Activated CD4-positive, alpha-beta T cell treated with anti-CD3 and anti-CD28 coated beads, Interleukin-10, Interleukin-2, amounts not matched to agents 100 ng/mL and 50 ng/mL, durations not matched to agents 16 hours and 8 hours (primary cell): ENCODE measurements at regions not wholly inside any gene's neighbourhood (a gene's known extent, or its start where the extent isn't known, plus 50 kb on each side); places are given as distances from the start of the nearest gene placed in this dataset.
"Not testable (repeated sequence)": the region's sequence is repeated elsewhere in the genome, so short reads cannot be mapped to it uniquely, and the experiment has no call there.

Source experiments
- DNase-seq: peaks from one replicate; pipeline ENCODE4 v3.0.0-alpha.2; 2020

DNA sequence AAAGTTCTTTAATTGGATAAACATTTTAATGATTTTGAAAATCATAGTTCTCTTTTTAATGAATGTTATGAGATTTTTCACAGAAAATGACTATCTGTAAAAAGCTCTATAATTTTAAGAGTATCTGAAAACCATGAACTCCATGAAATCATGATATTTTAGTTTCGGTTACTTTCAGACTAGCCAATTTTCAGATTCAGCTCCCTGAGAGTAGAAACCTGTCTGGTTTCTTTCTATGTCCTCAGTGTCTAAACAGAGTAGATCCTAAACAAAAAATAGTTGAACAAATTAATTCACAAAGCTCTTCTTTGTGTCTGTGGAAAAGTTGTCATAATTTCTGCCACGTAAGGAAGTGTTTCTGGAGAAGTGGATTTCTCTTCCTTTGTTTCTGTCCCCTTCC lies 1247.7 kb downstream of the NSUN3 start:
- DNase-seq = no peak

DNA sequence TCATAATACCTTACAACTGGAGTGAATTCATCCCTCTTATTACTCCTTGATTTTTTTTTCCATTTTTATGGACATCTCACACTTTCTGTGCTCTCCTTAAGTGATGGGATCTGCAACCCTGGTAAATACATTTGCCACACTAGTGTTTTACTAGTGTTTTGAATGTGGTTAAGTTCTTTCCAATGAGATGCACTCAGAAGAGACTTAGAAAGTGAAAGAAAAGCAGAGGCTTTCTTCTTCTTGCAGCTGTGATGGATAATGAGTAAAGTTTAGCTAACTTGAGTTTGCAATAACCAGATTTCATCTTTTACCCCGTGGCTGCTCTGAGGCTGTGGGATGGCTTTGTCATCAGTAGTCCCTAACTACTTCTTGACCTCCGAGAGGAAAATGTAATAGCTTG lies 1248.4 kb downstream of the NSUN3 start:
- no peak for DNase-seq

DNA sequence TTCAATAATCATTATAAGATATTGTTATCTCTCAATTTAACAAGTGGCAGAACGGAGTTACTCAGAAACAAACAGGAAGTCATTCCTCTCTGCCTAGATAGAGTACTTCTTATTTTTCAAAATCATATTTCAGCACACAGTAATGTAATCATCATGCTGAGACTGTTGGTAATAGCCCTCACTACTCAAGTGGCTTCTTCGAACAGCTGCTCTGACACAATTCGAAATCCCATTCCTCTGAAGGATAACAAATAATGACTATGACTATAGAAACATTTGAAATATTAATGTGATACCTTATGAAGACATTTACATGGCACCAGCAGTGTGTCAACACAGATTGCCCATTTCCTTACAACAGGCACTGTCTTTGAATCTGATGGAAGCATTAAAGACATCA lies 1249.8 kb downstream of the NSUN3 start:
- no peak for DNase-seq

DNA sequence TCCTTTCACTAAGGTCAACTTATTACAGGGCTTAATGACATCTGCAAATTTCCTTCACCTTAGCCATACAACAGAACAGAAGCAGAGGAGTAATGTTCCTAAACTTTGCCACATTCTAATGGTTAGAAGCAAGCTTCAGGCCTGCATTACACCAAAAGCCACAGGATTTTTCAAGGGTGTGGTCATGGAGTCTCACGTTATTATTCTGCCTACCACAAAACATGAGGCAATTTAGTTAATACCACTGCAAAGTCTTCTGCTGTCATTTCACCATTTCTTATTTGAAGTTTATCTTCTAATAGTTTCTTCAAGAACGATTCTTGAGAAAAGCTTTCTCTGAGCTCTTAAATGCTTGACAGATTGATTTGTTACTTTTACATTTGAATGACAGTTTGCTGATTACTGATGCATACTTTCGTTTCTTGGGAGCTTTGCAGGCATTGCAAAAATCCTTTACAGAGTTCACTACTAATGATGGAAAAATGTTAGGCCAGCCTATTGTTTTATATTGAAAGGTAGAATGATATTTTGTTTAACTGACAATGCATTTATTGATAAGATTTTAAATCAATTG lies 1257.1 kb downstream of the NSUN3 start:
- no peak for DNase-seq

DNA sequence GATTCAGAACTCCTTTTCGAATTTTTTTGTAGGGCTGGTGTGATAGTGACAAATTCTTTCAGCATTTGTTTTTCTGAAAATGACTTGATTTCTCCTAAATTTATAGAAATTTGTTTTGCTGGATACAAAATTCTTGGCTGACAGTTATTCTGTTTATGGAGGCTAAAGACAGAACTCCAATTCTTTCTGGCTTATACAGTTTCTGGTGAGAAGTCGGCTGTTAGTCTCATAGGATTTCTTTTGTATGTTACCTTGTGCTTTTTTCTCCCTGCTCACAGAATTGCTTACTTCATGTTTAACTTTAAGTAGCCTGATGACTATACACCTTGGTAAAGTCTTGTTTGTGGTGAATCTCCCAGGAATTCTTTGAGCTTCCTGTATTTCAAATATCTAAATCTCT lies 1264.6 kb downstream of the NSUN3 start:
- DNase-seq = no peak

DNA sequence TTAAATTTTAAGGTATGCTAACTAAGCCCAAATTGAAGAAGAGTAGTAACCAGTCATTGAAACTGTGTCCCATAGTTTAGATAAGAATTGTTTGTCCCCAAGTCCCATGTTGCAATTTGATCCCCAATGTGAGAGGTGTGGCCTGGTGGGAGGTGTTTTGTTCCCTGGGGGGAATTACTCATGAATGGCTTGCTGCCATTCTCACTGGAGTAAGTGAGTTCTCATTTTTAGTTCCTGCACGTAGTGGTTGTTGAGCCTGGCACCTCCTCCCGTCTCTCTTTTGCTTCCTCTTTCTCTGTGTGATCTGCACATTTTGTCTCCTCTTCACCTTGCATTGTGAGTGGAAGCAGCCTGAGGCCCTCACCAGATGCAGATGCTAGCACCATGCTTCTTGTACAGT lies 1271.0 kb downstream of the NSUN3 start:
- DNase-seq = no peak

DNA sequence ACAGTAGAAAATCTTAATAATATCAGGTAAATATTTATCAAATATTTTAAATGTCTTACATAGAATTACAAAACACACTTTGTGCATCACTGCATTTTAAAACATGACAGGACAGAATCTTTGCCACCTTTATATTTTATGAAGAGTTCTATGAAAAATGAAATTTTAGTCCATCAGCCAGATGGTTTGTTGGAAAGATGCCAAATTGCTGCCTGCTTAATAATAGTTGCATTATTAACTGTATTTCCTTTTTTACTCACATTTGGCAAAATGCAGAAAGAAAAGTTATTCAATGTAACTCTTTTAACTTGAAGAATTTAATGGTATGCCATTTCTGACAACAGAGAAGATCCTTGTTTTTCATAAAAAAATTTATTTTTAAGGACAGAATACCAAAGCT lies 1271.6 kb downstream of the NSUN3 start:
- DNase-seq = no peak

DNA sequence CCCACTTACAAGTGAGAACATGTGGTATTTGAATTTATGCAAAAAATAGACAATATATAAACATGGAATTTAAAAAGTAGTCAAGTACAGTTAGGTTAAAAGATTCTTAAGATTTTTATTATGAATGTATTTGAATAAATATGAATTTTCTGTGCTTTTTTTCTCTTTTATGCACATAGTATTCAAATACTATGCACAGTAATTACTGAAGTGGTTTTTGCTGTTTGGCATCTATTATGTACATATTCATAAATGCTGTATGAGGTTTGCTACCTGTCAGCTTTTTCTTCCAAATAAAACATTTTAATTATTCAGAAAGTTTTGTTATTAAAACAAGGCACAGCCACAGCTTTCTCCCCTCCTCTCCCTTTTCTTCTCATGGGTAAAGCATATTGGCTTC lies 1272.7 kb downstream of the NSUN3 start:
- DNase-seq = no peak

DNA sequence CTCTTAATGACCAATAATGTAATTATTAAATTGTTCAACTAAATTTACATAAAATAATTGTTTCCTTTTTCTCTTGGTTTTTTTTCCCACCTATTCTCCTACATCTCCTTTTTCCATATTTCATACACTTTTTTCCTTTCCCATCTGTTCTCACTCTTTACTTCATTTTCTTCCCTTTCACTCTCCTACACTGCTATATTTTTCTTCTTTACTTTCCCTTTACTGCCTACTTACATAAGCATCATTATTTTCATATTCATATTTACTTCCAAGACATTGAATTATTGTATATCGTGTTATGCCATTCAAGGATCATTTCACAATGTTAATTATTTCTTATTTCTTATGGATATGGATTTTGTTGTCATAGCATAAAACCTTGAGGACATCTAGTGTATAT lies 1275.6 kb downstream of the NSUN3 start:
- DNase-seq = no peak

DNA sequence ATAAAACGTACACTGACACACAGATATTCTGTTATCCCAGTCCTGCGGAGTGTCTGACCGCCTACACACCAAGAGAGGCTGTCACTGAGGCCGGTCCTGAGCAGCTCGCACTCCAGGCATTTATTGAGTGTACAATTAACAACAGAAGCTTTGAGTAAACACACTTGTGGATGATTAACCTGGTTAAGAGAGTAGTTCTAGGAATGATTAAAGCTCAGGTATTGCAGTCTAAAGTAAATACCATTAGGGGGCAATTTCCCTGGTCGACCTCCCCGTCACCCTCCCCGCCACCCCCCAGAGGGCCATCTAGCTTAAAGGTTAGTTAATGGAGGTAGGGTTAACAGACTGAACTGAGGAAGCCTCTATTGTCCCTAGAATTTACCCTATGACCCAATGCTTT lies 1278.5 kb downstream of the NSUN3 start:
- no peak for DNase-seq

DNA sequence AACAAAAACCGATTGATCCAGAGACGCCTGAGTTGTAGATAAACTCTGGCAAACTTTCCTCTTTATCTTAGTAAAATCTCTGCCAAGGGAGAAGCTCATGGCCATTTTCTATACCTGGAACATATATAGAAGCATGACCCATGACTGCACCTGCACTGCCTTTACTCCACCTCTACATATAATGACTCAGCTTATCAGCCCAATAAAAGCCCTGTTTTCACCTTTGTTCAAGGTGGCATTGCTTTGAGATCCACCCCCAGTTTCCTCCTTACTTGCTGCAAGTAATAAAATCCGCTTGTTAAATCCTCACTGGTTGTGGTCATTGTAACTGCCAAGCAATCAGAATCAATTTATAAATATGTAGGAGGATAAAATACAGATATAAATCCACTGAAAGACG lies 1280.4 kb downstream of the NSUN3 start:
- DNase-seq = no peak

DNA sequence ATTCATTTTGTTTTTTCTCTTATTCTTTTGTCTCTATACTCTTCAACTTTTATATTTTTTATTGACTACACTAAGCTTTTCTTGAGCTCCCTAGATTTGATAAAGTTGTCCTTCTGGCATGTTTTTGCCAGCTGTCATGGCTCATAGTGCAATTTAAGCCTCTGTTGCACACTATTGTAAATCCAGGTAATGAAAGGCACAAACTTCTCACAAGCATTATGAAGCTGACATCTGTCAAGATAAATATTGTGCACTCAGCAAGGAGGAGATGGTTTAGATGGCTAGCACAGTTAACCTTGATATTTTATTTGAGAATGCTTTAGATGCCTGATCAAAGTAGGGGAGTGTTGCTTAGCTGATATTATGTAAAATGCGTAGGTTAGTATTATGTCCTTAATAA lies 1280.9 kb downstream of the NSUN3 start:
- no peak for DNase-seq

DNA sequence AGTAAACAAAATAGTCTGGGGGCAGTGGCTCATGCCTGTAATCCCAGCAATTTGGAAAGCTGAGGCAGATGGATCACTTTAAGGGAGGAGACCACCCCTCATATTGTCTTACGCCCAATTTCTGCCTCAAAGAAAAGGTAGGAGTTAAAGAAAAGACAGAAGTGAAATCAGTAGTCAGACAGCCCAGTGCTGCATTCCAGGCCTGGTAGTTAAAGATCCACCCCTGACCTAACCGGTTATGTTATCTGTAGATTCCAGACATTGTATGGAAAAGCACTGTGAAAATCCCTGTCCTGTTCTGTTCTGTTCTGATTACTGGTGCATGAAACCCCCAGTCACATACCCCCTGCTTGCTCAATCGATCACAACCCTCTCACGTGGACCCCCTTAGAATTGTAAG lies 1285.1 kb downstream of the NSUN3 start:
- not testable (repeated sequence) for DNase-seq

DNA sequence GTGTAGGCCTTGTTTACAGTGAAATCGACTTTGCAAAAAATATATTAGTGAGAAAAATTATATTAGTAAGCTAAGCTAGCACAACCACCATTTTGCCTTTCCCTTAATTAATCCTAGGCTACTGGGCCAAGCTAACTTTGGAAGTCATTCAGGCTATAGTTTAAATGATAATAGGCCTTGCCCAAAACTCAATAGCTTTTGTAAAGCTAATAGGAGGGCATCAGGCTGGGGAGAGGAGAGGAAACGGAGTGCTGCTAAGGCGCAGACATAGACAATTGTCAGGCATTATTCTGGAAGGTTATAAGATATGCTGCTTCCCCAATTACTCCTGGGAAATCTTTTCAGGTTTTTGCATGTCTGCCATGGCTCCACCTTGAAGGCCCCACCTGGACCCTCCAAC lies 1286.0 kb downstream of the NSUN3 start:
- DNase-seq = no peak

DNA sequence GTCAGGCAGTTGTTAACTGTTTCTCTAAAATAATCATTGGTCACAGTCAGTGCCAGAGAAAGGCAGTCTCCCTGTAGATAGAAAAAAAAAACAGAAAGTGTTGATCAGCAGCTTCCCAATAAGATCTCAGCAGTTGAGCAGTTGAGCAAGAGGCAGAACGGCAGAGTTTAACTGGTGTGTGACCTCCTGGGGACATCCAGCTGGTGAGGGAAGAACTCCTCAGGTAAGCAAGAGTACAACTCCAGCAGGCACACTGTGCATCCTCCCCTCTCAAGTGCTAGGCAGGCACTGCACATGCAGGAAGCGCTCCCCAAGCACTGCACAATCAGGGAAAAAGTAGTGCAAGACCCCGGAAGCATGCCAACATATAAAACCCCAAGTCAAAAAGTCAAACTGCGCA lies 1287.2 kb downstream of the NSUN3 start:
- no peak for DNase-seq

DNA sequence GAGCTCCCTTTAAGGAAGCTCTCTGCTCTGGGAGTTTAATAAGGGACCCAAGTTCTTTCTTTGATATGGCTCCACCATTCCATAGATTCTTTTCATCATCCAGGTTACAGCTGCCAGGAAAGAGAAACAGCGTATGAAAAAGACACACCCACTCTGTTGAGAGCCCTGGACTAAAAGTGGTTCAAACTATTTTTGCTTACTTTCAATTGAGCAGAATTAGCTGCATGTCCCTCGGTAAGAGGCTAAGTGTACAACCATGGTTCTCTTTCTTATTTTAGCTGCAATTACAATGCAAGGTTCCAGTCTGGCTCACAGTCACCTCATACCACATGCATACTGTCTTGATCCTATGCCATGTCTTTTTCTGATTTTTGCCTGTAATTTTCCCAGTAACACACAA lies 1288.3 kb downstream of the NSUN3 start:
- DNase-seq = no peak

DNA sequence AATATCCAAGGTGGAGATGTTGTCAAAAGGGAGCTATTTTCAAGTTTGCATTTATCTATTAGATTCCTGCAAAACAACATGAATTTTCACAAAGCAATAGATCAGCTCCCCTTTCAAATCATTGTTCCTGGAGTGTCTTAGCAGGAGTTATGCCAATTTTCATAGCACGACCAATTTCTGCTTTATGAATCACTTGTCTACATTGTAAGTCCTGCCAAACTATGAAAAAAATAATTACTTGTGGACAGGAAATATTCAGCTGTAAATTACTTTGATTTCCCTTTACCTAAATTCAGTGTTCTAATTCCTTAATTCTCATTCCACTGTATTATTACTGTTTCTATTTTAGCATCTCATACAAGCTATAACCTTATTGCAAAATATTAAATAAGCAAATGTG lies 1289.6 kb downstream of the NSUN3 start:
- DNase-seq = no peak

DNA sequence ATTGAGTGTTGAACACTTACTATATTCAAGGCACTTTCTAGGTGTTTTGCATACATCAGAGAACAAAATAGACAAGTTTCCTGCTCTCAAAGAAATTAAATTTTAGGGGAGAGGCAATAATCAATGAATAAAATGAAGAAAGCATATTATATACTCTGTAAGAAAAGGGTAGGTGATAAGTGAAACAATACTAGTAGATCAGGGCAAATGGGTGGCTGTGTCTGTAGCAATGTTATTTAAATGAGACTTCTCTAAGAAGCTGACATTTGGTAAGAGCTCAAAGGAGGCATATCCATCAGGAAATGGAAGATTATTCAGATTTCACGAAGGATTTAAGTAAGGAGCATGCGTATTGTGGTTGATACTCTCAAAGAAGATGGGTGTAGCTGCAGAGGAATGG lies 1291.6 kb downstream of the NSUN3 start:
- DNase-seq = no peak

DNA sequence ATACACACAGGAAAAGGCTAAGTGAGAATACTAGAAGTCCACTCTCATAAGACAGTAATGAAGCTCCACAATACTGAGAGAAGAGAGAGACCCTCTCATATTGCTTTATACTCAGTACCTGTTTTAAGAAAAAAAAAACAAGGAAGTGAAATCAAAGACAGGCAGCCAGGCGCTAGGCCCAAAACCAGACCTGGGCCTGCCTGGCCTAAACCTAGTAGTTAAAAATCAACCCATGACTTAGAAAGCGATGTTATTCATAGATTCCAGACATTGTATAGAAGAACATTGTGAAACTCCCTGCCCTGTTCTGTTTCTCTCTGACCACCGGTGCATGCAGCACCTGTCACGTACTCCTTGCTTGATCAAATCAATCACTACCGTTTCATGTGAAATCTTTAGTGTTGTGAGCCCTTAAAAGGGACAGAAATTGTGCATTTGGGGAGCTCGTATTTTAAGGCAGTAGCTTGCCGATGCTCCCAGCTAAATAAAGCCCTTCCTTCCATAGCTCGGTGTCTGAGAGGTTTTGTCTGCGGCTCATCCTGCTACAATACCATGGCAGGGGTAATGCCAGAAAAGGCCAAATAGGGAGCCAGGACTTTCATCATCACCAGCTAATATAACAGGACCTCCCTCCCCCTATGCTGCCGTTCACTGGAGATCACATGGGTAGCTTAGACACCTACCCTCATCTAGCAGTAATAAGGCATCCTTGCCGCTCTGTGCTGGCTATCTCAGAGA lies 1294.1 kb downstream of the NSUN3 start:
- DNase-seq = no peak

DNA sequence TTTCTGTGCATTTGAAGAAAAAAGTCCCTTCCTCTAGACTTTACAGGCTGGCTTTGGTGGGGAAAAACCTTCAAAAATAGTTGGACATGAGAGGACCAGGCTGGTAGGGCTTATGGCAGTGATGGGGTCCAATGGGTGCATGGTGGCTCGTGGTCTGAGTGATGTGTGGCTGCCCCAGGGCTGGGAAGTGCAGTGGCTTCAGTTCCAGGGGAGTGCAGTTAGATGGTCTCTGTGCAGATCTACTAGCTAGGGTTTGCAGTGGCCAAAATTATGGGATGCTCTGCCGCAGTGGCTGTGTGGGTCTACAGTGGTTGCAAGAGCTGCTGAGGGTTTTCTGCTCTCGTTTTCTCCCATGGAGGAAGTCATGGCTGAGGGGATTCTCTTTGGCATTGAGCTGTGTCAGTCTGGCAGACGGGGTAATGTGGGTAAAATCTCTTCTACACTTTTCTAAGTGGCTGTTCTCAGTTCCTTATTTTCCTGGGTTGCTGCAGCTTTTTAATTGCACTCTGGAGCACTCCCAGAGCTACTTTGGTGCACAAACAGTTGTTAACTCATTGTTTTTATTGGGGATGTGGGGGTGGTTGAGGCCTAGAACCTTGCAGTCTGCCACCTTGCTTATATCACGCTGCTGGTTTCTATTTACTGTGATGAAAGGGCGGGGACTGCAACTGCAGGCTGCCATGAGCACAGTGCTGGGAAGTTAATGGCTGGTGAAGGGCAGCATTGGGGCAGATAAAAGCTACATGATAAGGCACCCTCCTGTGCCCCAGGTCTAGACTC lies 1324.6 kb downstream of the NSUN3 start:
- no peak for DNase-seq

DNA sequence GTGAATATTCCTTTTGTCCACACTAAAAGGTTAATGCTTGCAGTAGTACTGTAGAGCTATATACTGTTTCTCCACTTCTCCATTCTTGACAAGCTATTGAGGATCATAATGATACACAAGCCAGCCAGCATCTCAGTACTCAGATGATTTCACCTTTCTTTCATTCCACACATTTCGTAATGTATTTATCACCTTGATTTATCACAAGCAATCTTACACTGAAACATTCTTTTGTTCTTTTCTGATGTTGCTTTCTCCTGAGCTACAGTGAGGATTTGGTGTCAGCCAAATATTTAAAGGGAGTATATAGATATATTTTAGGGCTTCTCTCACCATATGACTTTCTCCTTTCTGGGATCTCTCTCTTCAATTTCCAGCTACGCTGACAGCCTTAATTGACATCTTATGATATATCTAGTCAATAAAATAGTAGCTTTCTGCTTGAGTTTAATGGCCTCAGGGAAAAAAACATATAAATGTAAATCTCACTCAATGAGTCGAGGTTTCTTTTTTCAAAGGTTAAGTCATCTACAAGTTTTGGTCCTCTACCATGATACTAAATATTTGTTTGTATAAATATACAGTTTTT lies 1327.0 kb downstream of the NSUN3 start:
- no peak for DNase-seq

DNA sequence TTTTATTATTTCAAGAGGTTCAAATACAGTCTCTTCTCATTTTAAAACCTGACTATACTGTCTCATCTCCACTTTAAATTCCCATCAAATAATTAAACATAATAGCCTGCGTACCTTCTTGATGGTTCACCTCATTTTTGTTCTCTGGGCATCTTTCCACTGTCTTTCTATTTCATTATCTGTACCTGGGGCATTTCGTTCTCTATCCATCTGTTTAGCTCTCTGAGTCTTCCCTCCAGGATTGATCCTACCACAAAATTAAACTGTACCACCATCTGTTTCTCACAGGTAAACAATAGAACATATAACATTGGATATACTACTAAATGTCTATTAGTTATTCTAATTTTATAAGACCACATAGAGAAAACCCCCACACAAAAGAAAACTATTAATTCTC lies 1331.4 kb downstream of the NSUN3 start:
- DNase-seq = no peak

DNA sequence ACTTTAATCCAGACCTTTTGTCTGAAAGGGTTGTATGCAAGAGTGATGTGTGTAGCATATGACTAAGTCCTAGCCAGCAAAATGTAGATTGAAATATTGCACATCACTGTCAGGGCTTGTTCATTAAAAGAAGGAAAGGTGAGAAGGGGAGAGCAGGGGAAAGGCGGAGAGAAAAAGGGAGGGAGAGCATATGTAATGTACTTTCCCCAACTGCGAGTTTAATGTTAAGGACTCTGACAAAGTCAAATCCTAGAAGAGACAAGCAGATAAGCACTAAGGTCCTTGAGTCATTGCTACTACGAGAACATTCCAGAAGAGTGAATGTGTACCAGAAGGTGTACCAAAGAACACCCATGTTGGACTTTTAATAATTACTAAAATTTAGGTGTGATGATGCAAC lies 1336.7 kb downstream of the NSUN3 start:
- no peak for DNase-seq

DNA sequence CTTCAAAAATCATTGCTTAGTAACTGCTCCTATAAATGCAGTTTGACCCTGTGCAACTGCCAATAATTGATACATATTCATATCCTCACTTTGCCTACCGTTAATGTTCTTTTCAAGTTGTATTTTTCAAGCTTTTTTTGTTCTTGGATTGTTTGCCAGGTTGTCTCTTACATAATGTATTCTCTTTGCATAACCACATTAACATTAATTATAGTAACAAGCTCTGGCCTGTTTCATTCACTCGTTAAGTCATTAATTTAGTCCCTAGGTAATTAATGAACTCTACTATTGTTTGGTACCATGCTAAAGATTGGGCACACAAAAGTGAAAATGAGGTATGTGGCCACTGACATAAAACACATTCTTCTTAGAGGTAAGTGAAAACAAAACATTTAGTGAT lies 1338.8 kb downstream of the NSUN3 start:
- no peak for DNase-seq
